Smooth muscle cell (in vitro differentiated cells): ENCODE measurements at regions not wholly inside any gene's neighbourhood (a gene's known extent, or its start where the extent isn't known, plus 50 kb on each side); places are given as distances from the start of the nearest gene placed in this dataset.

Source experiments
- DNase-seq: peaks from one replicate; lab custom pipeline; 2025; ENCODE audit not compliant: unreplicated experiment; lab: John Stamatoyannopoulos, UW
- H2AFZ ChIP-seq: fragments of 200-600 bp; sonication (generic); 2 replicates; pipeline ENCODE4 v1.6.0; 2016; ENCODE audit warnings: antibody characterized with exemption, low read depth, mild to moderate bottlenecking
- H3F3A ChIP-seq: fragments of 200-600 bp; sonication (generic); 2 replicates; pipeline ENCODE4 v1.6.0; 2017; ENCODE audit warnings: antibody characterized with exemption, low read depth
- H3K27ac ChIP-seq: fragments of 200-600 bp; sonication (generic); 2 replicates; pipeline ENCODE4 v1.5.1; 2016; ENCODE audit warnings: low read depth, mild to moderate bottlenecking
- H3K27me3 ChIP-seq: fragments of 200-600 bp; sonication (generic); 2 replicates; pipeline ENCODE4 v1.6.1; 2016; ENCODE audit warnings: low read depth, mild to moderate bottlenecking
- H3K36me3 ChIP-seq: fragments of 200-600 bp; sonication (generic); 2 replicates; pipeline ENCODE4 v1.5.1; 2016; ENCODE audit warnings: low read depth
- H3K4me1 ChIP-seq: fragments of 200-600 bp; sonication (generic); 2 replicates; pipeline ENCODE4 v1.5.1; 2016; ENCODE audit warnings: low read depth
- H3K4me2 ChIP-seq: fragments of 200-600 bp; sonication (generic); 2 replicates; pipeline ENCODE4 v1.6.0; 2016; ENCODE audit warnings: mild to moderate bottlenecking
- H3K4me3 ChIP-seq: fragments of 200-600 bp; sonication (generic); 2 replicates; pipeline ENCODE4 v1.5.1; 2016; ENCODE audit warnings: mild to moderate bottlenecking
- H3K79me2 ChIP-seq: fragments of 200-600 bp; sonication (generic); 2 replicates; pipeline ENCODE4 v1.6.0; 2016; ENCODE audit warnings: low read depth, mild to moderate bottlenecking
- H3K9ac ChIP-seq: fragments of 200-600 bp; sonication (generic); 2 replicates; pipeline ENCODE4 v1.6.0; 2016; ENCODE audit warnings: low read depth
- H3K9me3 ChIP-seq: fragments of 200-600 bp; sonication (generic); replicated peaks from 2 replicates; pipeline ENCODE4 v1.5.1; 2016; ENCODE audit warnings: low read depth
- H4K20me1 ChIP-seq: fragments of 200-600 bp; sonication (generic); 2 replicates; pipeline ENCODE4 v1.6.0; 2016; ENCODE audit warnings: low read depth
- CTCF ChIP-seq: fragments of 200-600 bp; sonication (generic); IDR thresholded peaks from 2 replicates; pipeline ENCODE4 v1.5.1; 2017; ENCODE audit warnings: borderline replicate concordance, mild to moderate bottlenecking, antibody characterized with exemption; ENCODE audit not compliant: insufficient read depth, poor library complexity, severe bottlenecking
- WGBS: methylation state at CpG from one replicate; pipeline ENCODE4 v1.1.7; 2016; ENCODE audit warnings: low lambda C conversion rate; 5-methylcytosine and 5-hydroxymethylcytosine counted together

GRCh38 chr1:200468264-200469001, 58.6 kb upstream of the ZNF281 start:
- H3K4me1 ChIP-seq, result no peaks in the 10 kb centered on the region
- no peaks in the 10 kb centered on the region for H3F3A ChIP-seq
- no peak overlapping the region for H3K27ac ChIP-seq
- no peak for DNase-seq
- H3K27me3 ChIP-seq, result no peaks in the 10 kb centered on the region
- no peak overlapping the region for H3K4me3 ChIP-seq
- H4K20me1 ChIP-seq, result no peaks in the 10 kb centered on the region
- H2AFZ ChIP-seq, result no peak overlapping the region
- H3K79me2 ChIP-seq, result no peaks in the 10 kb centered on the region
- no peaks in the 10 kb centered on the region for H3K9me3 ChIP-seq
- H3K9ac ChIP-seq, result no peak overlapping the region
- no peak for TF ChIP-seq CTCF
- H3K4me2 ChIP-seq, result no peak overlapping the region
- 94% methylated on average over 4 of the region's 4 CpGs for WGBS
- H3K36me3 ChIP-seq, result no peaks in the 10 kb centered on the region

GRCh38 chr1:200464784-200465400, 55.1 kb upstream of the ZNF281 start:
- H3K79me2 ChIP-seq, result no peaks in the 10 kb centered on the region
- 84% methylated on average over 12 of the region's 12 CpGs for WGBS
- H3K4me2 ChIP-seq, result no peak overlapping the region
- H3K27me3 ChIP-seq, result no peaks in the 10 kb centered on the region
- no peaks in the 10 kb centered on the region for H3K4me1 ChIP-seq
- TF ChIP-seq CTCF, result no peak
- H3F3A ChIP-seq, result no peaks in the 10 kb centered on the region
- H3K36me3 ChIP-seq, result no peaks in the 10 kb centered on the region
- no peak for DNase-seq
- H3K9ac ChIP-seq, result no peak overlapping the region
- H4K20me1 ChIP-seq, result no peaks in the 10 kb centered on the region
- H3K4me3 ChIP-seq, result no peak overlapping the region
- no peak overlapping the region for H2AFZ ChIP-seq
- no peak overlapping the region for H3K27ac ChIP-seq
- H3K9me3 ChIP-seq, result no peaks in the 10 kb centered on the region
